ENCODE measurements at regions not wholly inside any gene's neighbourhood (a gene's known extent, or its start where the extent isn't known, plus 50 kb on each side); places are given as distances from the start of the nearest gene placed in this dataset.

GRCh38 chr3:24673596-24673995, 178.9 kb upstream of the THRB start:
- H3K27ac Mint-ChIP-seq: no peak overlapping the region
- no peaks in the 10 kb centered on the region for H3K36me3 Mint-ChIP-seq (ENCODE audit: low read depth)

GRCh38 chr3:24674261-24674660, 179.6 kb upstream of the THRB start:
- H3K4me1 Mint-ChIP-seq (ENCODE audit: low read depth): peaks cover 14% of the 10 kb centered on the region
- H3K27me3 Mint-ChIP-seq (ENCODE audit: insufficient read depth): peaks cover 3% of the 10 kb centered on the region; the same call in 1 of the 2 replicates
- no peaks in the 10 kb centered on the region for H3K36me3 Mint-ChIP-seq (ENCODE audit: low read depth)
- H3K27ac Mint-ChIP-seq: no peak overlapping the region
- no peak for DNase-seq
- H3K9me3 Mint-ChIP-seq: no peaks in the 10 kb centered on the region
- H3K4me3 Mint-ChIP-seq: no peak overlapping the region
- no peak for TF ChIP-seq CTCF (IDR thresholded peaks at IDR 0.05)

More at GRCh38 chr3:24673596-24673995, 178.9 kb upstream of the THRB start:
- Mint-ChIP-seq H3K4me1 (ENCODE audit: low read depth) (peaks cover 11% of the 10 kb centered on the region), H3K27me3 (ENCODE audit: insufficient read depth) (peaks cover 2% of the 10 kb centered on the region; the same call in 1 of the 2 replicates), H3K4me3 (no peak overlapping the region), H3K9me3 (no peaks in the 10 kb centered on the region)
- no peak for DNase-seq
- no peak for TF ChIP-seq CTCF (IDR thresholded peaks at IDR 0.05)

GRCh38 chr3:24678021-24678420, 183.4 kb upstream of the THRB start:
- DNase-seq: no peak

GRCh38 chr3:24678421-24678865, 183.8 kb upstream of the THRB start:
- Mint-ChIP-seq H3K4me3 (peak overlapping the region; percentile 44), H3K27me3 (ENCODE audit: insufficient read depth) (peaks cover 6% of the 10 kb centered on the region; the same call in 1 of the 2 replicates), H3K9me3 (no peaks in the 10 kb centered on the region), H3K36me3 (ENCODE audit: low read depth) (no peaks in the 10 kb centered on the region), H3K27ac (no peak overlapping the region), H3K4me1 (ENCODE audit: low read depth) (peaks cover 30% of the 10 kb centered on the region)
- DNase-seq: no peak
- TF ChIP-seq CTCF (IDR thresholded peaks at IDR 0.05): no peak

More at GRCh38 chr3:24678021-24678420, 183.4 kb upstream of the THRB start:
- Mint-ChIP-seq H3K27me3 (ENCODE audit: insufficient read depth) (peaks cover 6% of the 10 kb centered on the region; the same call in 1 of the 2 replicates), H3K4me1 (ENCODE audit: low read depth) (peaks cover 26% of the 10 kb centered on the region), H3K27ac (no peak overlapping the region), H3K4me3 (peak overlapping the region; percentile 44), H3K9me3 (no peaks in the 10 kb centered on the region), H3K36me3 (ENCODE audit: low read depth) (no peaks in the 10 kb centered on the region)
- TF ChIP-seq CTCF (IDR thresholded peaks at IDR 0.05): no peak

- Mint-ChIP-seq H3K36me3 (ENCODE audit: low read depth) (no peaks in the 10 kb centered on the region), H3K27ac (no peak overlapping the region), H3K27me3 (ENCODE audit: insufficient read depth) (peaks cover 6% of the 10 kb centered on the region; the same call in 1 of the 2 replicates), H3K4me1 (ENCODE audit: low read depth) (peaks cover 35% of the 10 kb centered on the region), H3K4me3 (no peak overlapping the region), H3K9me3 (no peaks in the 10 kb centered on the region)
- DNase-seq: no peak
- no peak for TF ChIP-seq CTCF (IDR thresholded peaks at IDR 0.05)
Observed at GRCh38 chr3:24679429-24679828, 184.8 kb upstream of the THRB start.

All from HFFc6 (cell line).